HUES6 (cell line): ENCODE measurements at regions not wholly inside any gene's neighbourhood (a gene's known extent, or its start where the extent isn't known, plus 50 kb on each side); places are given as distances from the start of the nearest gene placed in this dataset.

ENCODE experiments used
- H3K27ac ChIP-seq: 2 replicates; pipeline ENCODE4 v1.7.0; 2013; ENCODE audit warnings: low read depth, mild to moderate bottlenecking, low read length, inconsistent platforms
- H3K27me3 ChIP-seq: 2 replicates; pipeline ENCODE4 v1.6.1; 2013; ENCODE audit warnings: low read length; ENCODE audit not compliant: control insufficient read depth, insufficient read depth
- H3K36me3 ChIP-seq: 2 replicates; pipeline ENCODE4 v1.6.1; 2013; ENCODE audit warnings: low read length; ENCODE audit not compliant: control insufficient read depth, insufficient read depth
- H3K4me1 ChIP-seq: 2 replicates; pipeline ENCODE4 v1.6.1; 2013; ENCODE audit warnings: low read length; ENCODE audit not compliant: control insufficient read depth, insufficient read depth
- H3K4me3 ChIP-seq: 2 replicates; pipeline ENCODE4 v1.5.1; 2013; ENCODE audit warnings: low read depth, low read length
- H3K9ac ChIP-seq: one replicate; pipeline ENCODE4 v1.6.1; 2013; ENCODE audit warnings: mild to moderate bottlenecking, low read length
- H3K9me3 ChIP-seq: 2 replicates; pipeline ENCODE4 v1.6.1; 2013; ENCODE audit warnings: low read depth, low read length; ENCODE audit not compliant: control insufficient read depth, insufficient read depth

DNA sequence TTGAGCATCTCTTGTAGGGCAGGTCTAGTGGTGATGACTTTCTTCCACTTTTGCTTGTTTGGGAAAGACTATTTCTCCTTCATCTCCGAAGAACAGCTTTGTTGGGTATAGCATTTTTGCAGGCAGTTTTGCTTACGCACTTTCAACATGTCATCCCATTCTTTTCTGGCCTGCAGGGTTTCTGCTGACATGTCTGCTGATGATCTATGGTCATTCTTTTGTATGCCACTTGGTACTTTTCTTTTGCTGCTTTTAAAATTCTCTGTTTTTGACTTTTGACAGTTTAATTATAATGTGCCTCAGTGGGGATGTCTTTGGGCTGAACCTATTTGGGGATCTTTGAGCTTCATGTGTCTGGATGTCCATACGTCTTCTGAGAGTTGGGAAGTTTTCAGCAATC, 78.2 kb downstream of the PTHLH start:
- Histone ChIP-seq H3K4me3 (no peak overlapping the region), H3K4me1 (no peaks in the 10 kb centered on the region), H3K36me3 (no peaks in the 10 kb centered on the region), H3K27me3 (no peaks in the 10 kb centered on the region), H3K27ac (no peak overlapping the region), H3K9ac (no peak overlapping the region), H3K9me3 (no peaks in the 10 kb centered on the region)

DNA sequence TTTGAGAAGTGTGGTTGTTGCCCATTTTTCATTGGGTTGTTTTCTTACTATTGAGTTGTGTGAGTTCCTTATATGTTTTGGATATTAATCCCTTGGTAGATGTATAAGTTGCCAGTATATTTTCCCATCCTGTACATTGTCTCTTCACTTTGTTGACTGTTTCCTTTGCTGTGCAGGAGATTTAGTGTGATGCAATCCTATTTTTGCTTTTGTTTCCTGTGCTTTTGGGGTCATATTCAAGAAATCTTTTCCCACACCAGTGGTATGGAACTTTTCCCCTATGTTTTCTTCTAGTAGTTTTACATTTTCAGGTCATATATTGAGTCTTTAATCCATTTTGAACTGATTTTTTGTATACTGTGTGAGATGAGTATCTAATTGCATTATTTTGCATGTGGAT, 92.8 kb downstream of the PTHLH start:
- Histone ChIP-seq H3K27ac (no peak overlapping the region), H3K4me1 (no peaks in the 10 kb centered on the region), H3K9me3 (0 out of 2 replicates have a peak, but pooled peaks cover 4% of the 10 kb centered on the region), H3K9ac (no peak overlapping the region), H3K4me3 (no peak overlapping the region), H3K36me3 (no peaks in the 10 kb centered on the region), H3K27me3 (no peaks in the 10 kb centered on the region)

DNA sequence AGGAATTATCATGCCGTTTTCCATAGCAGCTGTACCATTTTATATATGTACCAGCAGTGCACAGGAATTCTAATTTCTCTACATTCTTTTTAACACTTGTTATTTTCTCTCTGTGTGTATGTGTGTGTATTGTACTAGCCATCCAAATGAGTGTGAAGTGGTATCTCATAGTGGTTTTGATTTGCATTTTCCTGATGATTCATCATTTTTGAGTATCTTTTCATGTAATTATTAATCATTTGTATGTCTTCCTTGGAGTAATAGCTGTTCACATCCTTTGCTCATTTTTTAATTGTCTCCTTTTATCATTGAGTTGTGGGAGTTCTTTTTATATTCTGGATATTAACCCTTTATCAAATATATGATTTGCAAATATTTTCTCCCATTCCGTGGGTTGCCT, 95.6 kb upstream of the MANSC4 start:
- Histone ChIP-seq H3K27me3 (no peaks in the 10 kb centered on the region), H3K27ac (no peak overlapping the region), H3K9ac (no peak overlapping the region), H3K9me3 (peaks cover 2% of the 10 kb centered on the region; the same call in 1 of the 2 replicates), H3K4me3 (no peak overlapping the region), H3K36me3 (no peaks in the 10 kb centered on the region), H3K4me1 (no peaks in the 10 kb centered on the region)

DNA sequence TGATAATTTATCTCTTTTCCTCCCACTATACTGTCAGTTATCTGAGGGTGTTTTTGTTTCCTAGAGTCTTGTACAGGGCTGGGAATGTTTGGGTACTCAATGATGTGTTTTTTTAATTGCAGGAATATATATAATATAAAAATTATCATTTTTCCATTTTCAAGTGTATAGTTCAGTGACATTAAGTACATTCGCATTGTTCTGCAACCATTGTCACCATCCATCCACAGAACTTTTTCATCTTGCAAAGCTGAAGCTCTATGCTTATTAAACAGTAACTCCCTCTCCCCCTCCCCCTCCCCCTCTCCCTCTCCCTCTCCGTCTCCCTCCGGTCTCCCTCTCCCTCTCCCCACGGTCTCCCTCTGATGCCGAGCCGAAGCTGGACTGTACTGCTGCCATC, 93.0 kb upstream of the MANSC4 start:
- Histone ChIP-seq H3K4me1 (no peaks in the 10 kb centered on the region), H3K9ac (no peak overlapping the region), H3K27me3 (no peaks in the 10 kb centered on the region), H3K9me3 (peaks cover 2% of the 10 kb centered on the region; the same call in 1 of the 2 replicates), H3K36me3 (no peaks in the 10 kb centered on the region), H3K27ac (no peak overlapping the region), H3K4me3 (no peak overlapping the region)

DNA sequence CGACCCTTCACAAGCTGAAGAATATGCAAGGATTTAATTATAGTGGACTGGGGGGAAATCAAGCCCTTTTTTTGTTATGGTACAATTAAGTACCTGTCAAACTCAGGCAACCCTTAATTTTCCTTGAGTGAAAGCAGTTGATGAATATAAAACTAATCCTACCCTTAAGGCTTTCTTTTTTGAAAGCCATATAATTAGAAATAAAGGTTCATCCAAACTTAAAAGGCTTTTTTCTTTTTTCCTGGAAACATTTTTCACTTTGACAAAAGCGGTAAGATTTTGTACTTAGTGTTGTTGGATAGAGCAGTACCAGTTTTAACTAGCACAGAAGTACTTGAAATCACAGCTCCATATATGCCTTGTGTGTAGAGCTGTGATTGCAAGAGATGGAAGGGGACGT, 91.9 kb upstream of the MANSC4 start:
- H3K9ac ChIP-seq, result no peak overlapping the region

DNA sequence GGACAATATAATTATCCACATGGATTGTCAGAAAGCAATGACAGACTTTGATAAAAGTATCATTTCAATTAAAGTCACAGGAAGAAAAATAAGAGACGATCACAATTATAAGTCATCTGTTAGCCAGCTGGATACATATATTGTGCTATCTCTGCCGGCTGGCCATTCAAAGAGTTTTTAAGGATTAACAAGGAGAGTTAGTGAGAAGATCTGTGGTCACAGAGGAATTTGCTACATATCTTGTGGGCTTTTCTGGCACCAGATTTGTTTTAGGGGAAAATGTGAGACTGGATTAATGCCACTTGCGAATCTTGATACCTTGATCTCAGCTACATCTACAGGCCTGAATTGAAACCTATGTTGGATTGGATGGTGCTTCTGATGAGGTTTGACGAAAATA, 90.9 kb upstream of the MANSC4 start:
- Histone ChIP-seq H3K36me3 (no peaks in the 10 kb centered on the region), H3K4me3 (no peak overlapping the region), H3K9ac (no peak overlapping the region), H3K9me3 (peaks cover 2% of the 10 kb centered on the region; the same call in 1 of the 2 replicates), H3K4me1 (no peaks in the 10 kb centered on the region), H3K27ac (no peak overlapping the region), H3K27me3 (no peaks in the 10 kb centered on the region)

More for the DNA sequence above, 91.9 kb upstream of the MANSC4 start:
- Histone ChIP-seq H3K9me3 (peaks cover 2% of the 10 kb centered on the region; the same call in 1 of the 2 replicates), H3K36me3 (no peaks in the 10 kb centered on the region), H3K4me1 (no peaks in the 10 kb centered on the region), H3K4me3 (no peak overlapping the region), H3K27me3 (no peaks in the 10 kb centered on the region), H3K27ac (no peak overlapping the region)

DNA sequence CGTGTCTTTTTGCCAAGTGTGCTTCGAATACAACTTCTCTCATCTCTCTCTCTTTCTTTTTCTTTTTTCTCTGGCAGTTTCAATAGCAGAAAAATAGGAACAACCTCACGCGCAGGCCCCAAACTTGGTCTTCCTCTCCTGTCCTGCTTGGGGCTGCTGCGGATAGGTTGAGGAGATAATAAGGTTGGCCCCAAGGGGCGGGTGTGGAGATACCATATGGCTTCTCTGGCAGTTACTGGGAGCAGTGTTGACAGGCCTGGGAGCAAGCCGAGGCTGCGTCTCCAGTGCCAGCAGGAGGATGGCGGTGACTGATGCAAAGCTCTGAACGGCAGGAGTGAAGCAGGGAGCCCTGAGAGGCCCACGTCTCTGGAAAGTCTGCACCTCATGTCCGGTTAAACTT, 89.5 kb upstream of the MANSC4 start:
- Histone ChIP-seq H3K27me3 (no peaks in the 10 kb centered on the region), H3K4me3 (no peak overlapping the region), H3K4me1 (no peaks in the 10 kb centered on the region), H3K9ac (no peak overlapping the region), H3K36me3 (no peaks in the 10 kb centered on the region), H3K27ac (no peak overlapping the region), H3K9me3 (peaks cover 2% of the 10 kb centered on the region; the same call in 1 of the 2 replicates)

DNA sequence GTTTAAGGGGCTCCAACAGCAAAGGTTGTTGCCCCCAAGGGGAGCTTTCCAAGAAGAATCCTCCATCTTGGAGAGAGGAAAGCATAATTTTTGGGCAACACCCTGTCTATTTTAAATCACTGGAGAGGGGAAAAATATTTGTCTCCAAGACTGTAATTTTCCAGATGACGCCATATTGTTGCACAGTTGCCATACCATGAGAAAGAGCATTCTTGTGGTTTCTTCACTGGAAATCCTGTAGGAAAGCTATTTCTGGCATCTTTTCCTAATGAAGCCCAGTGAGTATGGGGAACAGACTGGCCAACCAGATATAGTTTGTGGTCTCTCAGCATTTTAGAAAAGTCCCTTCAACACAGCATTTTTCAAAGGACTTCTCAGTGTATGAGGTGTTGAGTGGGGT, 88.1 kb upstream of the MANSC4 start:
- Histone ChIP-seq H3K27me3 (no peaks in the 10 kb centered on the region), H3K27ac (no peak overlapping the region), H3K9me3 (peaks cover 2% of the 10 kb centered on the region; the same call in 1 of the 2 replicates), H3K36me3 (no peaks in the 10 kb centered on the region), H3K9ac (no peak overlapping the region), H3K4me1 (no peaks in the 10 kb centered on the region), H3K4me3 (no peak overlapping the region)

DNA sequence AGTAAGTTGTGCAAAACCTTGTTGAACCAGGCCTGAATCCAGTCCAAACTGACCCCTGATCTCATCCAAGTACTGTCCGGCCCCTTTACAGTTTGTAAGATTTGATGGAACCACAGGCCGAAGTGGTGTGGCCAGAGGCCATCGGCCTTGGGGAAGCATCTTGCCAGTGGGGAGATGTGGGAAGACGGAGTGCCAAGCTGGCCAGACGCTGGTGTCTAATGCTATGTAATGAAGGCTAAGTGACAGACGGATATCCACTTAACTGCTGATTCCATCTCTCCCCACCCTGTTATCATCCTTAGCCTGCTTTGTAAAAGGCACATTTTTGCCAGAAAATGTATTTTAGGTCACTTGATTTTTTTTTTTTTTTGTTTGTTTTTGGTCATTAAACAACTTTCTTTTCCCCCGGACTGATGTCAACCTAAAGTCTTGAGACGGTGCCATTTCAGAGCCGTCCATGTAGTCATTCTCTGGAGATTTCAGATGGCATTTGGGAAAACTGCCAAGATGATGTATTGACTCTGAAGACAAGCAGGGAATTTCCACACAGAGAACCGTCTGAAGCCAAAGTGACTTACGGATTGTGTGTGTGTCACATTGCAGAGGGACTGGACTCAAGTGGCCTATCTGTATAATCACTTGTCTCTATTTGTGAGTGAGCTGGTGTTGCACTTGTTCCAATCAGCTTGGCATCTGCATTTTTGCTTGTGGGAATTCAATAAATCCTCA, 86.5 kb upstream of the MANSC4 start:
- Histone ChIP-seq H3K9ac (no peak overlapping the region), H3K27ac (no peak overlapping the region), H3K27me3 (no peaks in the 10 kb centered on the region), H3K4me3 (no peak overlapping the region), H3K4me1 (no peaks in the 10 kb centered on the region), H3K9me3 (no peaks in the 10 kb centered on the region; the same call in 1 of the 2 replicates), H3K36me3 (no peaks in the 10 kb centered on the region)

DNA sequence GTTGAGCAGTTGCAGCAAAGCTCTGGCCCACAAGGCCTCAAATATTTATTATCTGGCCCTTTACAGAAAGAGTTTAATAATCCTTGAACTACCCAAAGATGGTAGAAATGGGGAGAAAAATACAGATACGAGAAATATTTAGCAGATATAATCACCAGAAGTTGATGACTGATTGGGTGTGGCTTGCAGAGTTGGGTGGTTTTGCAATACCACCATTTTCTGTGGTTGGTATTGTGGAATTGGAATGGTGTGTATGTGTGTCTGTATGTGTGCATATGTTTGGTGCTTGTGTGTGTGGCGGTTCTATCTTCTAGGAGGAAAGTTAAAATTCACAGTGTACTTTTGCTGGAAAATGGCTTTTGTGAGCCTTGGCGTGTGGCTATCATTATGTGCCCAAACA, 85.4 kb upstream of the MANSC4 start:
- no peaks in the 10 kb centered on the region for H3K36me3 ChIP-seq
- H3K9me3 ChIP-seq, result no peaks in the 10 kb centered on the region
- no peaks in the 10 kb centered on the region for H3K4me1 ChIP-seq
- no peak overlapping the region for H3K9ac ChIP-seq
- no peak overlapping the region for H3K4me3 ChIP-seq
- no peak overlapping the region for H3K27ac ChIP-seq
- H3K27me3 ChIP-seq, result no peaks in the 10 kb centered on the region

DNA sequence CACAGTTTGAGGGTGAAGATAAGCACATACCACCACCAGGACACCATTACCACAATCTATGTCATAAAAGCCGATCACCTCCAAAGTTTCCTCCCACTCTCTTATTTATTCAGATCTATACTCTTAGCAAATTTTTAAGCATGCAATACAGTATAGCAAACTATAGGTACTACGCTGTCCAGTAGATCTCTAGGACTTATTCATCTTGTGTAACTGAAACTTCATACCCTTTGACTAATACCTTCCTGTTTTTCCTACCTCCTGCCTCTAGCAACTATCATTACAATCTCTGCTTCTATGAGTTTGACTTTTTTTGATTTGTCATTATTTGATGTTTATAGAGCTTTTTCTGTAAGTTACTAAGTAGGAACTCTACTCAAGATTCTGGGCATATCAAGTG, 84.5 kb upstream of the MANSC4 start:
- no peaks in the 10 kb centered on the region for H3K9me3 ChIP-seq
- no peaks in the 10 kb centered on the region for H3K4me1 ChIP-seq
- H3K27ac ChIP-seq, result no peak overlapping the region

More for the DNA sequence above, 84.5 kb upstream of the MANSC4 start:
- Histone ChIP-seq H3K4me3 (no peak overlapping the region), H3K36me3 (no peaks in the 10 kb centered on the region), H3K9ac (no peak overlapping the region), H3K27me3 (no peaks in the 10 kb centered on the region)
